ENCODE measurements at regions not wholly inside any gene's neighbourhood (a gene's known extent, or its start where the extent isn't known, plus 50 kb on each side); places are given as distances from the start of the nearest gene placed in this dataset.

GRCh38 chr11:33615751-33616150 is 84.9 kb downstream of the C11orf91 start:
- no peak for DNase-seq

- no peak for DNase-seq
These were observed 87.2 kb downstream of the C11orf91 start for GRCh38 chr11:33613404-33613803.

- no peak for DNase-seq
These were observed 89.7 kb downstream of the C11orf91 start for GRCh38 chr11:33610903-33611302.

GRCh38 chr11:33608386-33608785 is 92.2 kb downstream of the C11orf91 start:
- DNase-seq = no peak

GRCh38 chr11:33606762-33607161 is 93.9 kb downstream of the C11orf91 start:
- DNase-seq = no peak

- DNase-seq = no peak
These were observed 94.9 kb downstream of the C11orf91 start for GRCh38 chr11:33605703-33606102.

GRCh38 chr11:33598426-33599069 is 102.1 kb downstream of the C11orf91 start:
- DNase-seq = no peak

GRCh38 chr11:33594188-33594587 is 106.4 kb downstream of the C11orf91 start:
- no peak for DNase-seq

- DNase-seq = no peak
These were observed 110.2 kb downstream of the C11orf91 start for GRCh38 chr11:33590441-33590840.

GRCh38 chr11:33588056-33588455 is 112.6 kb downstream of the C11orf91 start:
- no peak for DNase-seq

- DNase-seq = no peak
These were observed 114.9 kb downstream of the C11orf91 start for GRCh38 chr11:33585586-33586209.

GRCh38 chr11:33582636-33583325 is 117.8 kb downstream of the C11orf91 start:
- no peak for DNase-seq

- DNase-seq = no peak
These were observed 121.5 kb downstream of the C11orf91 start for GRCh38 chr11:33579101-33579500.

- no peak for DNase-seq
These were observed 123.4 kb downstream of the C11orf91 start for GRCh38 chr11:33577204-33577603.

GRCh38 chr11:33575311-33575710 is 125.3 kb downstream of the C11orf91 start:
- no peak for DNase-seq

- DNase-seq = peak; percentile 28
These were observed 126.3 kb downstream of the C11orf91 start for GRCh38 chr11:33574331-33574730.

- no peak for DNase-seq
These were observed 131.3 kb downstream of the C11orf91 start for GRCh38 chr11:33569333-33569732.

GRCh38 chr11:33567004-33567403 is 133.6 kb downstream of the C11orf91 start:
- no peak for DNase-seq

- DNase-seq = no peak
These were observed 135.7 kb downstream of the C11orf91 start for GRCh38 chr11:33564856-33565453.

- DNase-seq = no peak
These were observed 139.9 kb downstream of the C11orf91 start for GRCh38 chr11:33560729-33561128.

GRCh38 chr11:33559567-33559966 is 141.1 kb downstream of the C11orf91 start:
- DNase-seq = no peak

GRCh38 chr11:33558097-33558496 is 142.5 kb downstream of the C11orf91 start:
- no peak for DNase-seq

- DNase-seq = no peak
These were observed 143.4 kb downstream of the C11orf91 start for GRCh38 chr11:33557201-33557600.

- DNase-seq = no peak
These were observed 146.4 kb downstream of the C11orf91 start for GRCh38 chr11:33554219-33554618.

All from NCI-H2171 (cell line).